GM21576 (cell line): ENCODE measurements at regions not wholly inside any gene's neighbourhood (a gene's known extent, or its start where the extent isn't known, plus 50 kb on each side); places are given as distances from the start of the nearest gene placed in this dataset.
A peak's percentile ranks its signal among the peaks of the same experiment; 100 is the strongest.
"Not testable (repeated sequence)": the region's sequence is repeated elsewhere in the genome, so short reads cannot be mapped to it uniquely, and the experiment has no call there.

Experiments
- ATAC-seq: cut with Tn5 transposase; IDR thresholded peaks from one replicate; pipeline ENCODE4 v1.9.1; 2021; ENCODE audit warnings: mild to moderate bottlenecking, moderate library complexity; ENCODE audit not compliant: unreplicated experiment

DNA sequence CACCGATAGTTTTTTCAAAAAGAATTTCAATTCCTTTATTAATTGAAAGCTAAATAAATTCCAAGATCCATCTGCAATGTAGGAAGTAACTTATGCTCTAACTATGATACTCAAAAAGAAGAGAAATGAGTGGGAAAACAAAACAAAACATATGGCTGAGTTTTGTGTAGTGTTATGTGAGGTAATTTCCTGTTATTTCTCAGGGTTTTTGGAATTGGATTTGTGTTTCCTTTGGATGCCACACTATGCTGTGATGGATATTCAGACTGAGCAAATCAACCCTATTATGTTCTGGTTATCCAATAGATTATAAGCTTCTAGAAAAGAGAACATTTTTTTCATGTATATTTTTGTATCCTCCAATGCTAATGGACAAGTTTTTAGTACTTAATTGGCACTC is 73.4 kb upstream of the RAPGEF2 start:
- ATAC-seq = no peak

DNA sequence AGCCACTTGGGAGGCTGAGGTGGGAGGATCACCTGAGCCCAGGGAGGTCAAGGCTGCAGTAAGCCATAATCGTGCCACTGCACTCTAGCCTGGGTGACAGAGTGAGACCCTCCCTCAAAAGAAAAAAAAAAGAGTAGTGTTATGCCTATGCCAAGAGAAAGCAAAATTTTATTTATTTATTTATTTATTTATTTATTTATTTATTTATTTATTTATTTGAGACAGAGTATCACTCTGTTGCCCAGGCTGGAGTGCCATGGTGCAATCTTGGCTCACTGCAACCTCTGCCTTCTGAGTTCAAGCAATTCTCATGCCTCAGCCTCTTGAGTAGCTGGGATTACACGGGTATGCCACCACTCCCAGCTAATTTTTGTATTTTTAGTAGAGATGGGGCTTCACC is 72.6 kb upstream of the RAPGEF2 start:
- not testable (repeated sequence) for ATAC-seq

DNA sequence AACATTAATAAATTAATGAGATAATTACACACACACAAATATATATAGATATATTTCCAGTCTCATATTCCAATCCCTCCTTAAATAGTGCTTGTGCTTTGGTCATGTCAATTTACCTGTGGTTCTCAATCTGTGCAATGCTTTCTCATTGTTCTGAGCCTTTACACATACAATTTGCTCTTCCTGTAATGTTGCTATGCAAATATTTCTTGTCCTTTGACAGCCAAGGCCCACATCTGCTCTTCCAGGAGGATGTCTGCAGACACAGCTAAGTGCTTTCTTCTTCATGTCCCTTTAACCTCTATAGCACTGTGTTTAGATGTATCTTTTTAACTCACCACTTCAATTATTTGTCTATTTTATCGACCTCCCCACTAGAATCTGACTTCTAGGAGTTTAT is 67.3 kb upstream of the RAPGEF2 start:
- ATAC-seq = peak; percentile 83

DNA sequence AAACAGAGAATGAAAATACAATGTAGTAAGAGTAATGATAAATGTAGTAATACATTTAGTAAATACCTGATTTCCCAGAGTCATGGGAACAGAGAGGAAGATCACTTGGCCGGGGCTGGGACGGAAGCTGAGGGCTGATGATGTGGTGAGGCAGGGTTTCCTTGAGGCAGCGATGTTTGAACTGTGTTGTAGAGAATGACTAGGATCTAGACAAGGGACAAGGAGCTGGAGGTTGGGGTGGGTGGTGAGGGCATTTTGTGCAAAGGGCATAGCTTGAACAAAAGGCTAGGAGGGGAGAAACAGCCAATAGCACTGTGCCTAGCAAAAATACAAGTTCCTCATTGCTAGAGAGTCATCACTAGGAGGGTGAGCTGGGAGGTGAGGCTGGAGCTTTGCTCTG is 64.3 kb upstream of the RAPGEF2 start:
- no peak for ATAC-seq

DNA sequence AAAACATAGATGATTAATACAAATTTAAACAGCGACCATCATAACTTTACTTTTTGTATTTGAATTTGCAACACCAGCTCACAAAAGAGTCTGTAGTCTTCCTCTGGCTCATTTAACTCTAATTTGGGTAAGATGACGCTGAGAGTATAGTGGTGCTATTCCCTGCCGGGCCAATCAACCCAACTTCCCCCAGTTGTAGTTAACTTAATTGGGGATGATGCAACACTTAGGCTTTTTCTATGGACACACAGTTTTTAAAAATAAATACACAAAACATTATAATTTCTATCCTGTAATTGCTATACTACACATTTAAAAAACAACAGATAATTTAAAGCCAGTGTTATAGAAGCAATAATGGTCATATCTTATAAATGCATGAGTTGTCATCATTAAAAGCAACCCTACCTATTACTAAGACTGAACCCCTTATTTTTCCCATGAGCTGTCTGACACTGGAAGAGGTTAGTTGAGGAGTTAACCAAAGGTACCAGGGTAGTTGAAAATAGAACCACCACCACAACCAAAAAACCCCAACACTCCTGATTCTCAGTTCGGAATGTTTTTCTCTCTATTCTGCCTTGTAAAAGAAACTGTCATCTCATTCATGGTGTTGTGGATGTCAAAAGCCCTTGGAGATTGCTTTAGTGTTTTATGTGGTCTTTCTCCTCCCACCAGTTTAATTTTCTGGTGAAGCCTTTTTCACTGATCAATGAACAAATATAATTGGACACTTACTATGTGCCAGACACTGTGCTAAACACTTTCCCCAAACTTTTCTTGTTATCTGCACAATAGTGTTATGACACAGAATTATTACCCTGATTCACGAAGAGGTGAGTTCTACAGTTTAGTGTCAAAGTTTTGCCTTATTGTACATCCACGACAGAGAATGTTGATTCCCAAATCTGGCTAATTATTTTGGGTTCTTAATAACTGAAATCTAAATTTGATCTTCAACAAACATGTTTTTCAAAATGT is 61.5 kb upstream of the RAPGEF2 start:
- no peak for ATAC-seq

DNA sequence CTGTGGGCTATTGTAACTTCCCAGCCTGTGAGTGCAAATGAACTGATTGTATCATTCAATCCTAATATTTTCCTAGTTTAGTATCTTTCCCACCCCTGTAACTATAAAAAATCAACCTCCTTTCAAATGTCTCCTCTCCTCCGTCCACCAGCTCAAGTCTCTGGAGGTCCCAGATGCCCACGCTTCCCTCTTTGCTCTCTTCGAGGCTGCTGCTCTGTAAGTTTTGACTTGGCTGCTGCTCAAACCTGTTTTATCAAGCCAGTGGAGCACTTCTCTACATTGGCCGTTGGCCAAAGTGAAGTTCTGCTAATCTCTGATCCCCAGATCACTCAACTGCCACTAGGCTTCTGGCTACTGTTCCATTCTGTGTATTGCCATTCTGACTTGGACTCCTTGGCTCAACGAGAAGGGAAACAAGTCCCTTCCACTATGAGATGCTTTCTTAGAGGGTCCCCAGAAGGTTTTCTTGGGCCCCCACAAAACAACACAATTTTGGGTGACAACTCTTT is 60.7 kb upstream of the RAPGEF2 start:
- no peak for ATAC-seq

DNA sequence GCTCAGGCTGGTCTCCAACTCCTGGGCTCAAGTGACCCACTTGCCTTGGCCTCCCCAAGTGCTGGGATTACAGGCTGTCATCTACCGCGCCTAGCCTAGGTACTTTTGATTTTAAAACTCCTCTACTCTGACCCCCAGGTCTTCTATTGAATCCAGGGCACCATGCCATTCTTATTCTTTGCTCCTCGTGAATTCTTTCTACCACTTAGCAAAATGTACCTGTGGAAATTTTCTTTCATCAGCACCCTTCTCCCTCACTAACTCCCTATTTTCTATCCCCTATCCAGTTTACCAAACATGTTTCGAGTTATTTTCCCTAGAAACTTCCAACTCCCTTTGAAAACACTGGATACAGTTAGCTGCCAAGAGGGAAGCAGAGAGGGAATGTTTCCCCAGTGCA is 60.0 kb upstream of the RAPGEF2 start:
- no peak for ATAC-seq

DNA sequence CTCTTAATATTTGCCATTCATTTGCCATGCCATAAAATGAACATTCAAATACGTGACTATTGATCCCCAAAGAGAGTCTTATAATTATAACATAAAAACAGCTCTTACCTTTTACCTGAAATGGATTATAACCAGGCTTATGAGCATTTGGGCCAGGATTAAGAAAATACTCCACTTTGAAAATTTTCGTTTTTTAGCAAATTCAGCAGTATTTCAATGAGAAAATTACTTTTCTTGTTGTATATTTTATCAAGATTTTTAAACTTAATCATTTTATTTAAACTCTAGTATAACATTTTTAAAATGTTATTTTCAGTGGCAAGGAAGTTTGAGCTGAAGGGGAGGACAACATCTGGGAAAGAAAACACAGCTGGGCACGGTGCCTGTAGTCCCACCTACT is 59.0 kb upstream of the RAPGEF2 start:
- ATAC-seq = no peak

DNA sequence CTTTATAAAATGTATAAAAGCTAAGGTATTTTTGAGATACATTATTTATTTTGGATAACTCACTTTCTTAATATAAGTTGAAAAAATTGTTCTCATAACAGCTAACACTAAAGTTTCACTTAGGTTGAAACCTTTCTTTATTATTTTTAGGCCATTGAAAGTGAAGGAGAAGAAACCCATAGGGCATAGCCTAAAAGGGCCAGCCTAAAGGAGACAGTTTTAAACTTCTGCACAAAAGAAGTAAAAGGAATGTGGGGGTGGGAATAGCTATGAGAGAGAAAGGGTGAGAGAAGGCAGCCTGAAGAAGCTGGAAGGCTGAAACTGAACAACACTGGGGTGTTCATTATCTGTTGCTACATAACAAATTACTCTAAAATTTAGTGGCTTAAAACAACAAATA is 57.6 kb upstream of the RAPGEF2 start:
- peak; percentile 44 for ATAC-seq

DNA sequence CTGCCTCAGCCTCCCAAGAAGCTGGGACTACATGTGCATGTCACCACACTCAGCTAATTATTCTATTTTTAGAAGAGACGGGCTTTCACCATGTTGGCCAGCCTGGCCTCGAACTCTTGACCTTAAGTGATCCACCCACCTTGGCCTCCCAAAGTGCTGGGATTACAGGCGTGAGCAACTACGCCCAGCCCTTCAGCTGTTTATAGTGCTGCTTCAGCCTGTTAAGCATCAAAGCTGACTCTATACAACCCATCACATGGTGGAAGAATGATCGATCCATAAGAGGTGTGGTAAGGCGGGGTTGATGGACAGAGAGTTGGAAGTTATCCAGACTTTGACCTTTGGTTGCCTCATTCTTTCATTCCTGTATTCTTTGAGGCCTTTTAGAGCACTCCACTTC is 56.2 kb upstream of the RAPGEF2 start:
- ATAC-seq = no peak

DNA sequence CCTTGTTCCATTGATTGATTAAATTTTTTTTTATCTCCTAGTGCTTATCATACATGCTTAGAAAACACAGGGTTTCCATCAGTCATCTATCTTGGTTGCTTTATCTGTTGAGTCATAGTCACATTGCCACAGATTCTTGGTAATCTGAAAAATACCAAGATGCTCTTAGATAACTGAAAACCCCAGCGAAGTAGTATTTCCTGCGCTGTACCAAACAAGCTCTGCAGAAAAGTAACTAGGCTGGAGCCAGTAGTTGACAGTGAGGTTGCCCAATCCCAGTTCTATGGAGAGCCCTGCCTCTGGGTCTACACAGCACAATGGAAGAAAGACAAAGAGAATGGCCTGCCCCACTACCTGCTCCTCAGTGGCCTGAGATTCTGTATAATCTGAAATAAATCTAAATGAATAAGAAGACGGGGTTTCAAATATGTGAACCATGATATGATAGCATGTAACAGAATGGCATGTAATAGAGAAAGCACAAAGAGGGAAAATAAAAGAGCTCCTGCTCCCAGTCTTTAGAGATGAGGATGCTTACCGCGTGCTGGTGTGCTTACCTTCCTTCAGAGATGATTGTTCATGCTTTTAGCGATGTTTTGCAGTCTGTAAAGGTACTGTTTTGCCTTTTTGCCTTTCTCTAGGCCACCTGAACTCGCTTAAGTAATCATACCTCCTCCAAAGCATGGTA is 55.3 kb upstream of the RAPGEF2 start:
- ATAC-seq = no peak

DNA sequence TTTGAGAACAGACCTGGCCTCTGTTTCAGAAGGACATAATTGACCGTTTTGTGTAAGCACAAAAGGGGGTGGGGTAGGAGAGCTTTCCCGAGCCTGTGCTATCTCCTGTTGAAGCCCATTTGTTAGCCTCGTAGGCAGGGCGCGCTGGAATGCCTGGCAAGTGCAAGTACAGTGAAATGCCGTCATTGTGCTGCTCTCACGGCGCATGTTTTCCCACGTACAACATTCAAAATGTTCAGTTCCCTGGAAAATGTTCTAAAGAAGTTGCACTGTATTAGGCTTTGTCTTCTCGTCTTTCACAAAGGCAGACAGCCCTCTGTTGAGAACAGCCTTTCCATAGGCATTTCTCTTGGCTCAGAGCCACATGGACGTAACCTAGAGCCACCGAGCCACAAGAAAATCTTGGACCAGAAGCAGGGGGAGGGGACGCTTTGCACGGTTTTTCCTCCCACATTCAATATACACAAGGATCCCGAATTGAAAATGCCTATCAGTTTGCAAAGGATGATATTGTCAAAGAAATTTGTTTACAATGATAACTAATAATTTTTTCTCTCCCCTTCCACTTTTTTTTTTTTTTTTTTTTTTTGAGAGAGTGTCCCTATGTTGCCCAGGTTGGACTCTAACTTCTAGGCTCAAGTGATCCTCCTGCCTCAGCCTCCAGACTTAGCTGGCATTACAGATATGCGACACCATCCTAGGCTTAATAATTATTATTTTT is 54.6 kb upstream of the RAPGEF2 start:
- ATAC-seq = no peak

DNA sequence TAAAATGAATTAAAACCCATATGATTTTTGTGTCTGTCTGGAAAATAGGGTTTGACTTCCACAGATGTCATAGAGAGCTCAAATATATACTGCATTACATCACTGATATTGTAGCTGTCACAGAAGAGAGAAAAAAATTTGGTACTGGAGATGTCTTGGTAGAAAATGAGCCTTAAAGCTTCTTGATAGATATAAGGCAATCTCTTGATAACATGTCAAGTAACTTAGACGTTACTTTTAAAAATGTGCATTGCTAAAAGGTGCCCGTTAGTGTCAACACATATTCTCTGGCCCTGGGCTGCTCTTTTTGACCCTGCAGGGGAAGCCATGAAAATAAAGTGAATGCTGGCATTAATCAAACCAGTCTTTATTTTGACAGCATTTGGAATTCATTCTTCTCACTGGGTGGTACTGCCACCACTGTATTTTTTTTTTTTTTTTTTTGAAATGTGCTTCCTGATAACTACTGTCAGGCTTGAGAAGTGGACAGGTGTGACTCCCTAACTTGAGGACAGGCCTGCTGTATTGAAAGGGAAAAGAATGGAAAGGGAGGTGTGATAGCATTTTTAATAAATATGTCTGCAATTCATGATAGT is 53.0 kb upstream of the RAPGEF2 start:
- ATAC-seq = no peak

DNA sequence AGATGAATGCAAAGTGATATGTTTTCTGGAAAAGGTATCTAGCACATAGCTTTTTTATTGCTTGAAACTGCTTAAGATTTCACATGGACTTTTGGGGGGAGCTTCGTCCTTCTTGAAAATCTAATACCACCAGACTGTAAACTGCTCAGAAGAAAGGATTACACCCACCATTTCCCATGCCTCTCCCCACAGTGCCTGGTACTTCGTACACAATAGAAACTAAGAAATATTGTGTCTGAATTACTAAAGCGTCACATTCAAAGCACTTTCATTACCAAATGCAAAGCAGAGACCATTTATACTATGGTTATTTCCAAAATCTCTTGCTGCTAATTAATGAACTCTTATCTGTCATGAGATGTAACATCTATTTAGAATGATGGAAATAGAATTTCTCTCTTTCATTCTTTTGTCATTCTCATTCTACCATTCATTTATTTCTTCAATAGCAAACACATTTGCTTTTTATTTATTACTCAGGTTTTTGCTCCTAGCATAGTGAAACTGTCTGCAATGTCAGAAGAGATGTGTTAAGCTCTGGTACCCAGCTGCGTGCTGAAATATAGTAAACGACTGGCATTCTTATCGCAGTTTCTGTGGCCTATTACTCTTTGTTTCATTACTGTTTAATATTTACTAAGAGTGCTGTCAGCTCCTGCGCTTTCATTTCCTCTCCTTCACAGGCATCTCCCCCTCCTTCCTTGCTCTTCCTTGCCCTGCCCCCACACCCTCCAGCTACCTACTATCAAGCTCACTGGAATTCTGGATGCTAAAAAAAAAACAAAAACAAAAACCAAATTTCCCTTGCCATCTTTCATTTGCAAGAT is 51.4 kb upstream of the RAPGEF2 start:
- ATAC-seq = peak; percentile 82

DNA sequence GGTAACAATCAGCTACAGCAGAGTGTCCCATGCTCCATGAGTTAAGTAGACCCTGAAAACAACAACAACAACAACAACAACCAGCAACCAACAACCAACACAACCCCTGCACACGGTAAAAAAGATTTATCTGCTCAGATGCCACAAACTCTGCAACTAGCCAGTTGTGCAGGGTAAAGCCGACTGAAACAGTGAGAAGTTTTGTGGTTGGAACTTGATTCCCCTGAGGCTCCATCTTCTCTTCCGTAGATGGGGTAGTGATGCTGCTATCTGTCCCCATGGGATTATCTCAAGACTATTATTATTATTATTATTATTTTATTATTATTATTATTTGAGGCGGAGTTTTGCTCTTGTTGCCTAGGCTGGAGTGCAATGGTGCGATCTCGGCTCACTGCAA is 50.6 kb upstream of the RAPGEF2 start:
- peak; percentile 57 for ATAC-seq
